HepG2 (cell line): ENCODE measurements at regions not wholly inside any gene's neighbourhood (a gene's known extent, or its start where the extent isn't known, plus 50 kb on each side); places are given as distances from the start of the nearest gene placed in this dataset.

Experiments used
- ATAC-seq: fragments of 200-7000 bp; cut with Tn5 transposase; 3 replicates; pipeline ENCODE4 v1.9.1; 2020; ENCODE audit warnings: mild to moderate bottlenecking, moderate library complexity
- BruUV-seq: library from RNA; stranded (reverse); fragments of 400-500 nt; replicated peaks from 2 replicates; lab custom pipeline; 2021; lab: Mats Ljungman, UMichigan
- CTCF ChIA-PET: fragments of 300-600 bp; formaldehyde crosslinking; extraction: SDS; loops from one replicate; lab custom pipeline; 2021; ENCODE audit warnings: low total read pairs, inconsistent platforms, low intra/inter-chr PET ratio; lab: Yijun Ruan, JAX
- POLR2A ChIA-PET: fragments of 350-600 bp; sonication (Branson Sonifier 250); formaldehyde crosslinking; loops from one replicate; lab custom pipeline; 2020; ENCODE audit warnings: antibody characterized with exemption, inconsistent platforms; lab: Yijun Ruan, JAX
- DNase-seq: peaks from one replicate; pipeline ENCODE4 v3.0.0-alpha.2; 2015; ENCODE audit warnings: low spot score
- FAIRE-seq: peaks from 3 replicates; lab custom pipeline; 2011; peaks lifted over from hg19 to GRCh38; lab: Jason Lieb, UNC
- H2AFZ ChIP-seq: one replicate; pipeline ENCODE4 v1.6.1; 2011; ENCODE audit warnings: low read length, inconsistent platforms
- H3K27ac ChIP-seq: fragments of 300-600 bp; 3 replicates; pipeline ENCODE4 v1.8.0; 2011; ENCODE audit warnings: mixed run types, mild to moderate bottlenecking, mixed read lengths, low read length, inconsistent platforms; ENCODE audit not compliant: insufficient read depth; ENCODE audit errors: extremely low read length
- H3K27me3 ChIP-seq, 2 experiments: fragments of 200-600 bp in 1 of 2; 2 replicates in 1 of 2; 3 replicates in 1 of 2; pipeline versions ENCODE4 v1.6.0 to v1.8.0; 2011; ENCODE audit warnings: low read length in 2 of 2, mild to moderate bottlenecking in 2 of 2, moderate library complexity in 2 of 2, inconsistent platforms in 1 of 2; ENCODE audit not compliant: insufficient read depth in 2 of 2, control insufficient read depth in 1 of 2
- H3K36me3 ChIP-seq, 2 experiments: fragments of 200-600 bp in 1 of 2; replicated peaks in 1 of 2; 2 replicates in 1 of 2; 3 replicates in 1 of 2; pipeline versions ENCODE4 v1.5.1 to v1.8.0; 2011; ENCODE audit warnings: low read length in 2 of 2, inconsistent platforms in 1 of 2; ENCODE audit not compliant: insufficient read depth in 2 of 2, control insufficient read depth in 1 of 2
- H3K4me1 ChIP-seq: 2 replicates; pipeline ENCODE4 v1.5.1; 2012; ENCODE audit warnings: low read length, inconsistent platforms; ENCODE audit not compliant: insufficient read depth
- H3K4me2 ChIP-seq: 2 replicates; pipeline ENCODE4 v1.6.0; 2011; ENCODE audit warnings: low read depth, low read length, inconsistent platforms
- H3K4me3 ChIP-seq, 3 experiments: fragments of 200-600 bp in 1 of 3; sonication (generic), shearing (Covaris generic) in 1 of 3; replicated peaks in 1 of 3; 2 replicates each; pipeline ENCODE4 v1.5.1; 2011 to 2016; ENCODE audit warnings: low read length in 3 of 3, inconsistent platforms in 2 of 3, low read depth in 2 of 3, mild to moderate bottlenecking in 2 of 3, control low read depth in 1 of 3, mixed read lengths in 1 of 3; ENCODE audit not compliant: insufficient read depth in 1 of 3
- H3K79me2 ChIP-seq: one replicate; pipeline ENCODE4 v1.6.1; 2011; ENCODE audit warnings: low read length, inconsistent platforms; ENCODE audit not compliant: insufficient read depth
- H3K9ac ChIP-seq: 2 replicates; pipeline ENCODE4 v1.6.0; 2011; ENCODE audit warnings: mild to moderate bottlenecking, low read depth, low read length, inconsistent platforms; ENCODE audit not compliant: insufficient read depth
- H3K9me3 ChIP-seq: 2 replicates; pipeline ENCODE4 v1.5.1; 2012; ENCODE audit warnings: mild to moderate bottlenecking, low read length
- H4K20me1 ChIP-seq: 2 replicates; pipeline ENCODE4 v1.6.0; 2011; ENCODE audit warnings: inconsistent platforms, mild to moderate bottlenecking, low read length, moderate library complexity; ENCODE audit not compliant: insufficient read depth
- HOXA5 ChIP-seq: sonication (generic); formaldehyde crosslinking; IDR thresholded peaks from 2 replicates; pipeline ENCODE4 v1.4.0; 2020; ENCODE audit warnings: missing genetic modification reagents
- KDM3A ChIP-seq: IDR thresholded peaks from 2 replicates; pipeline ENCODE4 v1.6.1; 2018; ENCODE audit warnings: low read depth, missing compliant biosample characterization
- NKX3-1 ChIP-seq: sonication (generic); formaldehyde crosslinking; IDR thresholded peaks from 2 replicates; pipeline ENCODE4 v1.5.0; 2020; ENCODE audit warnings: missing genetic modification reagents
- NR2F6 ChIP-seq, 2 experiments: IDR thresholded peaks; 2 replicates each; pipeline ENCODE4 v1.6.1; 2016; ENCODE audit warnings: antibody characterized with exemption in 1 of 2, mild to moderate bottlenecking in 1 of 2
- RXRB ChIP-seq: IDR thresholded peaks from 2 replicates; pipeline ENCODE4 v1.6.1; 2016; ENCODE audit warnings: borderline replicate concordance, missing genetic modification reagents, missing compliant biosample characterization
- SKI ChIP-seq: fragments of 450-650 bp; IDR thresholded peaks from one replicate; pipeline ENCODE4 v1.6.1; 2018; ENCODE audit warnings: mild to moderate bottlenecking; ENCODE audit not compliant: partially characterized antibody
- THYN1 ChIP-seq: sonication (generic); formaldehyde crosslinking; IDR thresholded peaks from 2 replicates; pipeline ENCODE4 v1.8.1; 2023; ENCODE audit warnings: low read depth, mild to moderate bottlenecking, moderate library complexity, missing genetic modification reagents, borderline replicate concordance
- TIGD3 ChIP-seq: sonication (generic); formaldehyde crosslinking; IDR thresholded peaks from 2 replicates; pipeline ENCODE4 v1.5.1; 2020; ENCODE audit warnings: mild to moderate bottlenecking, missing genetic modification reagents, borderline replicate concordance
- ZFY ChIP-seq: sonication (generic); formaldehyde crosslinking; IDR thresholded peaks from 2 replicates; pipeline ENCODE4 v1.4.0; 2020; ENCODE audit warnings: missing genetic modification reagents
- ZMYM2 ChIP-seq: sonication (generic); formaldehyde crosslinking; IDR thresholded peaks from 2 replicates; pipeline ENCODE4 v1.8.0; 2022; ENCODE audit warnings: mild to moderate bottlenecking, missing genetic modification reagents
- ZMYM3 ChIP-seq: sonication (generic); formaldehyde crosslinking; IDR thresholded peaks from 2 replicates; pipeline ENCODE4 v1.5.1; 2020; ENCODE audit warnings: mild to moderate bottlenecking, missing genetic modification reagents
- ZNF276 ChIP-seq: sonication (generic); formaldehyde crosslinking; IDR thresholded peaks from 2 replicates; pipeline ENCODE4 v1.4.0; 2020; ENCODE audit warnings: mild to moderate bottlenecking, low read depth, missing genetic modification reagents
- ZNF362 ChIP-seq: sonication (generic); formaldehyde crosslinking; IDR thresholded peaks from 2 replicates; pipeline ENCODE4 v1.4.0; 2020; ENCODE audit warnings: missing genetic modification reagents, mild to moderate bottlenecking, borderline replicate concordance
- ZNF670 ChIP-seq: sonication (generic); formaldehyde crosslinking; IDR thresholded peaks from 2 replicates; pipeline ENCODE4 v1.8.0; 2022; ENCODE audit warnings: mild to moderate bottlenecking, missing genetic modification reagents, borderline replicate concordance
- ZNF850 ChIP-seq: sonication (generic); formaldehyde crosslinking; conservative IDR thresholded peaks from 2 replicates; pipeline ENCODE4 v1.9.0; 2021; ENCODE audit warnings: mild to moderate bottlenecking, missing genetic modification reagents
- ZSCAN5A ChIP-seq: sonication (generic); formaldehyde crosslinking; IDR thresholded peaks from 2 replicates; pipeline ENCODE4 v1.8.0; 2022; ENCODE audit warnings: mild to moderate bottlenecking, missing genetic modification reagents, borderline replicate concordance
- WGBS: methylation state at CpG from one replicate; pipeline ENCODE4 v1.1.6; 2017; ENCODE audit warnings: low lambda C conversion rate; 5-methylcytosine and 5-hydroxymethylcytosine counted together
- in situ Hi-C: cut with HindIII; loops from 2 replicates; pipeline ENCODE4 v1.10.0; 2017; ENCODE audit warnings: low pct_unique_long_range_greater_than_20kb; ENCODE audit not compliant: extremely low pct_ligation_motif_present
- intact Hi-C: fragments of 100-400 bp; cut with micrococcal nuclease; formaldehyde crosslinking; loops from one replicate; pipeline ENCODE4 v1.10.0; 2022; ENCODE audit not compliant: unreplicated experiment

GRCh38 chr6:85323435-85324040 lies 126.3 kb upstream of the NT5E start (continued):
- no peak for TF ChIP-seq ZNF276 (CRISPR knock-in tag)
- TF ChIP-seq RXRB (CRISPR knock-in tag) = peak; percentile 21; the same call in 1 of the 2 replicates
- TF ChIP-seq ZNF850 (CRISPR knock-in tag) = no peak

- intact Hi-C loops (loop anchor here (1.0 to 10.0 kb wide), 6 partner anchors 195 to 1438 kb away; no protein-coding TSS in a partner anchor), in situ Hi-C loops (loop anchor here (10.0 to 25.0 kb wide), 2 partner anchors 310 to 898 kb away; no protein-coding TSS in a partner anchor)
- H3K27me3 ChIP-seq = peaks cover 0 to 4% of the 10 kb centered on the region in 2 experiments; a peak in 1 of 5 replicates
- ATAC-seq = no peak
- H3K9me3 ChIP-seq = peaks cover 10% of the 10 kb centered on the region; the same call in 1 of the 2 replicates
- H3K9ac ChIP-seq = no peak overlapping the region
- BruUV-seq = no TSS peak
- FAIRE-seq = no peak
- ChIA-PET CTCF (interaction anchor here (1.2 to 1.7 kb wide), 3 partner anchors 307 to 900 kb away, joined by 3 to 4 read pairs (median 4); no protein-coding TSS in a partner anchor), POLR2A (no interaction called here)
- H2AFZ ChIP-seq = no peak overlapping the region
- no peaks in the 10 kb centered on the region for H3K4me1 ChIP-seq
- no peak overlapping the region for H3K27ac ChIP-seq
- no peaks in the 10 kb centered on the region for H3K79me2 ChIP-seq
- 0% methylated on average over 2 of the region's 2 CpGs for WGBS
- no peak overlapping the region for H3K4me3 ChIP-seq
- H3K36me3 ChIP-seq = no peaks in the 10 kb centered on the region
- DNase-seq = no peak
- no peaks in the 10 kb centered on the region for H4K20me1 ChIP-seq
- no peak overlapping the region for H3K4me2 ChIP-seq
- TF ChIP-seq ZMYM2 (CRISPR knock-in tag) (no peak), KDM3A (CRISPR knock-in tag) (no peak), ZNF362 (CRISPR knock-in tag) (no peak), SKI (no peak), THYN1 (no peak), NKX3-1 (CRISPR knock-in tag) (no peak), ZNF670 (CRISPR knock-in tag) (no peak), ZSCAN5A (CRISPR knock-in tag) (no peak), TIGD3 (CRISPR knock-in tag) (no peak), ZFY (no peak), HOXA5 (no peak), NR2F6 (IDR thresholded peaks at IDR 0.05) (no peak), NR2F6 (CRISPR knock-in tag; IDR thresholded peaks at IDR 0.05) (no peak), ZMYM3 (CRISPR knock-in tag) (no peak)
Observed at GRCh38 chr6:85322446-85323105, 127.3 kb upstream of the NT5E start.
